ENCODE measurements at regions not wholly inside any gene's neighbourhood (a gene's known extent, or its start where the extent isn't known, plus 50 kb on each side); places are given as distances from the start of the nearest gene placed in this dataset.

- no peak for ATAC-seq
- Histone ChIP-seq H3K4me1 (no peaks in the 10 kb centered on the region), H3K4me3 (no peak overlapping the region), H3K9me3 (no peaks in the 10 kb centered on the region), H3K27me3 (ENCODE audit: insufficient read depth in 3 of 3, low read length in 2 of 3) (no peaks in the 10 kb centered on the region), H3K27ac (no peak overlapping the region), H3K36me3 (ENCODE audit: insufficient read depth in 1 of 2, low read depth in 1 of 2) (no peaks in the 10 kb centered on the region)
- no peak for DNase-seq
- no peak for TF ChIP-seq CTCF (IDR thresholded peaks at IDR 0.05)
- intact Hi-C loops (cut with DNase I) = no loop called here
Measured at GRCh38 chr1:96981181-96981580, 259.6 kb downstream of the PTBP2 start.

GRCh38 chr1:96982118-96982517, 260.5 kb downstream of the PTBP2 start:
- H3K4me1 ChIP-seq = no peaks in the 10 kb centered on the region
- H3K9me3 ChIP-seq = no peaks in the 10 kb centered on the region
- H3K27me3 ChIP-seq (ENCODE audit: insufficient read depth in 3 of 3, low read length in 2 of 3) = no peaks in the 10 kb centered on the region
- no peak overlapping the region for H3K4me3 ChIP-seq
- ATAC-seq (no peak), DNase-seq (no peak)
- H3K36me3 ChIP-seq (ENCODE audit: insufficient read depth in 1 of 2, low read depth in 1 of 2) = no peaks in the 10 kb centered on the region
- TF ChIP-seq CTCF (IDR thresholded peaks at IDR 0.05) = no peak
- WGBS, 3 donors = 66 to 73% (median 73%) methylated on average over 3 of the region's 3 CpGs
- H3K27ac ChIP-seq = no peak overlapping the region
- intact Hi-C loops (cut with DNase I) = no loop called here

GRCh38 chr1:96983866-96984265, 262.3 kb downstream of the PTBP2 start:
- WGBS, 3 donors = 77 to 81% (median 80%) methylated on average over 8 of the region's 8 CpGs
- Histone ChIP-seq H3K36me3 (ENCODE audit: insufficient read depth in 1 of 2, low read depth in 1 of 2) (no peaks in the 10 kb centered on the region), H3K4me1 (no peaks in the 10 kb centered on the region), H3K27me3 (ENCODE audit: insufficient read depth in 3 of 3, low read length in 2 of 3) (no peaks in the 10 kb centered on the region), H3K27ac (no peak overlapping the region), H3K4me3 (no peak overlapping the region), H3K9me3 (no peaks in the 10 kb centered on the region)
- intact Hi-C loops (cut with DNase I) = no loop called here
- ATAC-seq = no peak
- TF ChIP-seq CTCF (IDR thresholded peaks at IDR 0.05) = no peak
- no peak for DNase-seq

- no peaks in the 10 kb centered on the region for H3K4me1 ChIP-seq
- H3K27me3 ChIP-seq (ENCODE audit: insufficient read depth in 3 of 3, low read length in 2 of 3) = no peaks in the 10 kb centered on the region
- no peaks in the 10 kb centered on the region for H3K36me3 ChIP-seq (ENCODE audit: insufficient read depth in 1 of 2, low read depth in 1 of 2)
- TF ChIP-seq CTCF (IDR thresholded peaks at IDR 0.05) = no peak
- H3K4me3 ChIP-seq = no peak overlapping the region
- H3K27ac ChIP-seq = no peak overlapping the region
- WGBS, 3 donors = 90 to 93% (median 91%) methylated on average over 5 of the region's 5 CpGs
- ATAC-seq = no peak
- no peaks in the 10 kb centered on the region for H3K9me3 ChIP-seq
- DNase-seq = no peak
- intact Hi-C loops (cut with DNase I) = no loop called here
Measured at GRCh38 chr1:96987186-96987703, 265.7 kb downstream of the PTBP2 start.

- intact Hi-C loops (cut with DNase I) = no loop called here
- DNase-seq (no peak), ATAC-seq (no peak)
- Histone ChIP-seq H3K27ac (no peak overlapping the region), H3K36me3 (ENCODE audit: insufficient read depth in 1 of 2, low read depth in 1 of 2) (no peaks in the 10 kb centered on the region), H3K27me3 (ENCODE audit: insufficient read depth in 3 of 3, low read length in 2 of 3) (no peaks in the 10 kb centered on the region), H3K4me1 (no peaks in the 10 kb centered on the region), H3K4me3 (no peak overlapping the region), H3K9me3 (no peaks in the 10 kb centered on the region)
- WGBS, 3 donors = 77 to 86% (median 80%) methylated on average over 2 of the region's 2 CpGs
- TF ChIP-seq CTCF (IDR thresholded peaks at IDR 0.05) = no peak
Measured at GRCh38 chr1:96989302-96989701, 267.7 kb downstream of the PTBP2 start.
